HG02870 (cell line): ENCODE measurements at regions not wholly inside any gene's neighbourhood (a gene's known extent, or its start where the extent isn't known, plus 50 kb on each side); places are given as distances from the start of the nearest gene placed in this dataset.
"Not testable (repeated sequence)": the region's sequence is repeated elsewhere in the genome, so short reads cannot be mapped to it uniquely, and the experiment has no call there.

ENCODE experiments used
- ATAC-seq: cut with Tn5 transposase; IDR thresholded peaks from one replicate; pipeline ENCODE4 v1.9.1; 2021; ENCODE audit warnings: mild to moderate bottlenecking, moderate library complexity; ENCODE audit not compliant: unreplicated experiment

DNA sequence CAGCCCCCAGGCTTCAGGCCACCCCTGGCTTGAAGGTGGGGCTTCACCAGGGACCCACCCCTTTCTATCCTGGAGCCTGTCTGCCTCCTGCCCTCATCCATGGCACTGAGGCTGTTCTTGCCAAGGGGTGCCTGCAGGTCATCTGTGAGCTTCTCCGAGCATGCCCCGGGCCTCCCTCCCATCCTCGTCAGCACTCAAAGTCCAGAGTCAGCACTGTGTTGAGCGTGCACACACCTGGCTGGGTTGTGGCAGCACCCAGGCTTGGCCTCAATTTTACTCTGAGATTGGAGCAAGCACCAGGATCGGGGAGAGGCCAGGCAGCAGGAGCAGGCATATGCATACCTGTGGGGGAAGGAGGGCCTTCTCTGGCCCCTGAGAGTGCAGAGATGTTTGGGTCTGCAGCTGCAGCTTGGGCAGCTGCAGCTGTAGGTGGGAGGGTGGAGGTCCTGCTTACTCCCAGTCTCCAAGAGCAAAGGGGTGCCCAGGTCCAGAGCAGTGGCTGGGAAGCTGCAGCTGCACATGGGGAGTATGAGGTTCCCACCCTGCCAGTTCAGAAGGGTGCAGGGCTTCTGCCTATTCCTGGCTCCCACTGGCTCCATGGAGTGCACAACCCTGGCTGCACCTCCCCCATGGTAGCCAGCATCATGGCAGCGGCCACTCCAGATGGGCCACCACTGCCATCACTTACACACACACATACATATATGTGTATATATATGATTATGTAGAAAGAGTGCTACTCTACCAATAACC, 488.7 kb downstream of the JRKL start:
- ATAC-seq: no peak

DNA sequence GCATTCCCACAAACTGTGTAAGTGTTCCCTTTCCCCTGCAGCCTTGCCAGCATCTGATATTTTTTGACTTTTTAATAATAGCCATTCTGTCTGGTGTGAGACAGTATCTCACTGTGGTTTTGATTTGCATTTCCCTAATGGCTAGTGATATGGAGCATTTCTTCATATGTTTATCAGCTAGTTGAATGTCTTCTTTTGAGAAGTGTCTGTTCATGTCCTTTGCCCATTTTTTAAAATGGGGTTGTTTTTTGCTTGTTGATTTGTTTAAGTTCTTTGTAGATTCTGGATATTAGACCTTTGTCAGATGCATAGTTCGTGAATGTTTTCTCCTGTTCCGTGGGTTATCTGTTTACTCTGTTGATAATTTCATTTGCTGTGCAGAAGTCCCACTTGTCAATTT, 492.8 kb downstream of the JRKL start:
- ATAC-seq: not testable (repeated sequence)

DNA sequence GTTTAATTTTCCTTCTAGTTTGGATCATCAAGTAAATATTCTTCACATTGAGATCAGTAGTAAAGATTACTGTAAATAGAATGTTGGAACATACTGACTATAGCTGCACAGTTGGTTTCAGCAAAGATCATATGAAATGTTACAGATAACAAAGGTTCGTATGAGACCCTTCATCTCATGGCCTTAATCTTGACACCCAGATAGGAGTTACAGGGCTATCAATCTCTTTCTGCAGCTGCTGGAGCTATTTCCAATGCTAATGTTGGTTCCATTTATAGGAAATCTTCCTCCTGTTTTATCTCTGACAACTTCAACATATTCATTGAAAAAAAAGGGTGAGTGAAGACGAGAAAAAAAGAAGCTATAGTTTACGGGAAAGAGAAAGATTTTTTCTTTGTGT, 495.6 kb downstream of the JRKL start:
- ATAC-seq: no peak

DNA sequence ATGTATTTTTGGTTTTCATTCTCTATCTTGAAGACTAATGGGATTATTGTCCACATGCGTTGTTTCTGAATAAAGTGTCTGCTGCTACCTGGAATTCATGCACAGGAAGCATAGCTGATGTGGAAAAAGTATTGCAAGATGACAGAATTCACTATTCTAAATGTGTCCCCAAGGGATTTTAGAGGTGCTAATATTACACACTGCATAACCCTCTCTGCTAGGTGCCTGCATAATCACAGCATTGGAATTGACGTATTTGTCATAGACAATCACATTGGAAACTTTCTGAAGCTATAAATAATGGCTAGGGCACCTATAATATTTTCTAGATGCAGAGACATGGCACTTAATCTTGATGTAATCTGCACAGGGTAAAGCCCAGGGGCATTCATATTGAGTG, 496.1 kb downstream of the JRKL start:
- ATAC-seq: no peak

DNA sequence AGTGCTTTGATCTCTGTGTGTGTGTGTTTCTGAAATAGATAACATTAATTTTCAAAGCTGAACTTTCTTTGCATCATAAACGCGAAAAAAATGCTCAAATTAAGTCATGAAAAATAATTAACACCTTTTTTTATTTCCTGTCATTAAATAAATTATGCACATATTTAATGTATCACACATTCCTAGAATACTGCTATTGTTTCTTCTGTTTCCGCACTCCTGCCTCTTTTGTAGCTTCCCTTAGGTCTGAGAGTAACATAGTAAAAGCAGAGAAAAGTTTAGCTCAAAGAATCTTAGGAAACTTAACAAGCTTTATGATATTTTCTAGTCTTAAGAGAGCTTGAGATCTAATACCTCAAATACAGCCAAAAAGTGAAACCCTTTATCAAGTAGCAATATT, 504.2 kb downstream of the JRKL start:
- ATAC-seq: no peak

DNA sequence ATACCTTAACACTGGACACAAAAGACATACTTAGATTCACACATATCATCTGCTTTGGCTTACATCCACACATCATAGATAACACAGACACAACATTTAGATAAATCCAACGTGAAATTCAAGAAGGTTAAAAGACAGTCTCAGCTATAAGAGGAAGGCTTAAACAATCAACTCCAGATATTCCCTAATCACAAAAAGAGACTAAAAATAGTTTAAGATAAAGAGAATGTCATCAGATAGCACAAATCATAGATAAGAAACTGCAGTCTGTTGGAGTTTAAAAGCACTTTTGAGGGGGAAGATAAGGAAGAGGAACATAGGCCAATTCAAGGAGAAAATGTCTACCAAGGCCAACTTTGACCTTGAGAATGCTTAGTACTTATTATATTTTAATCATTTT, 504.8 kb downstream of the JRKL start:
- ATAC-seq: no peak

DNA sequence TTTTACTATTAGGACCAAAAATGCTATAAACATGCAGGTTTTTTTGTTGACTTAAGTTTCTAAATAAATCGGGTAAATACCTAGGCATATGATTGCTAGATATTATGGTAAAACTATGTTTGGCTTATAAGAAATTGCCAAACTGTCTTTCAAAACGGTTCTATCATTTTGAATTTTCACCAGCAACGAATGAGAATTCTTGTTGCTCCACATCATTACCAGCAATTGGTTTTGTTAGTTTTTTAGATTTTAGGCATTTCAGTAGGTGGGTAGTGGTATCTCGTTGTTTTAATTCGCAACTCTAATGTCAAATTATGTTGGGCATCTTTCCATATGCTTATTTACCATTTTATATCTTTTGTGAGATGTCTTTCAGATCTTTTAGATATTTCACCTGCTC, 510.2 kb downstream of the JRKL start:
- no peak for ATAC-seq

DNA sequence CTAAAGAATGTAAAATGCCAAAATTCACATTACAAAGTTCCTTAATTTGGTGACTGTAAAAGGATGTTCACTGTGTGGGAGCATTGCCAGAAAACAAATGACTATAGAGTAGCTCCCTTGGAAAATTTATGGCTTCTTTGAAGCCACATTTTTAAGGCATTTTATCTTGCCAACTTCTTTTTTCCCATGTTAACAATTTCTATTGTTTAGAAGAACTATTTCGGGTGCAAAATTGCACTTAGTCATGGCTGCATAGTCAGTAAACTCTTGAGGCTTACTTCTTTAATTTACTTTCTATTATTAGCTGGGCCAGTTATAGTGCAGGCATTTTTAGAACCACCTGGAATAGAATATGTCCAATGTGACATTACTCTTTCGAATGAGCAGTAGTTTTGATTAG, 515.3 kb downstream of the JRKL start:
- no peak for ATAC-seq

DNA sequence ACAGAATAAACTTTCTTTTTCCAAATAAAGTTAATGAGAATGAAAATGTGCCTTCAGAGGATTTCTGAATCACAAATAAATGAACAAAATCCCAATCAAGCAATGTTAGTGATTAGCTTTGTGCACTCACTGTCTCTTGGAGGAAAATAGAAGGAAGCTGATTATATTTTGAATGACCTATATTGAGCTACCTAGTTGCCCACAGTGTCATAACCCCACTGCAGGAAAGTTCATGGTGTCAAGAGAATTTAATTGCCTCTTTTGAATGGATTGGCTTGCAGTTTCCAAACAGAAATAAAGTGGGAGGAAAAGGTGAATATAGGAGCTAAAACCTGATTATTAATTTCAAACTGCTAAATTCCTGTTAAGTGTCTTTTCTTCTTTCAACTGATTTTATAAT, 515.9 kb downstream of the JRKL start:
- no peak for ATAC-seq

DNA sequence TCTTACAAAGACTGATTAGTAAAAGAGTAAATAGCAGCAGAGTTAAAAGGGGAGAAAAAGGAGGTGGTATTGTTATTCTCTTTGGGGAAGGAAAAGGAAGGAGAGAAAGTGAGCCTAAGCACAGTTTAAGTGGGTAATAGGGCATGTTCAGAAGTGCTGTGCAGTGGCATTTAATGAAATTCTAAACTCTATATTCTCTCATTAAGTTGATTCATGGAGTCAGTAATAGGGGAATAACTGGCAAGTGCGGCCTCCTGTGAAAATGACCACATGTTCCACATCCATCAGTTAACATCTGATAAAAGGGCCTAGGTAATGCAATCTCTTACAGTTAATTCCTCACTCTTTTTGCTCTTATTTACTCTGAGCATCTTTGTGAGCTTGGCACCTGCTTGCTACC, 516.7 kb downstream of the JRKL start:
- no peak for ATAC-seq

DNA sequence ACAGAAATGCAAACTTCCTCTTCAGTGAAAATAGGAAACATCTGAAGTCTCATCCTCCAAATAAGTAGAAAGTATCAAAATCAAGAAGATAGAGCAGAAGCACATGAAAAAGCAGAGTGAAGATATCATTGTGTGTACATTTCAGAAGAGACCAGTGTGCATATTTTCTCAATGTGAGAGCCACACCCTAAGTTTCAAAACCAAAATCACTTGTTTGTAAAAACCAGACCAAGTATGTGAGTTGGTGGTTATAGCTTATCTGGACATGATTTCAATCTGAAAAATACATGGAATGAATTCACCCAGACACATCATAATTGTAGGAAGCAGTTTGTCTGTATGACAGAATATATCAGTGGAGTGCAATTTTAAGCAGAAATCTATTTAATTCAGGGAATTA, 536.0 kb downstream of the JRKL start:
- no peak for ATAC-seq

DNA sequence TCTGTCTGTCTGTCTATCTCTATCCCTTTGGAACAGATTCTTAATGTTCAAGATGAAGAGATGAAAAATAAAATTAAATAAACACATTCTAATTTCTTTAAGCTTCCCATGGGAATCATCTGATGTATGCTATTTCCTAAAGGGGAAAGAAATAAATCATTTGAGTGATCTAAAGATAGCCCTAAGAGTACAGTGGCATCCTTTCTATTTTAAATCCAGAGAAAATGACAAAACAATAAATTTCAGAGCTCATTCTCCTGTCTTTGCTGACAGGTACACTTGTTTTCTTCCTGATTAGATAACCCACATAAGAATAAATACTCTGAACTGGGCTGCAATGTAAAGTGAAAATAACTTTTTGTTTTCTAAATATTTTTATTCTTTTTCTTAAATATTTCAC, 550.4 kb downstream of the JRKL start:
- no peak for ATAC-seq

DNA sequence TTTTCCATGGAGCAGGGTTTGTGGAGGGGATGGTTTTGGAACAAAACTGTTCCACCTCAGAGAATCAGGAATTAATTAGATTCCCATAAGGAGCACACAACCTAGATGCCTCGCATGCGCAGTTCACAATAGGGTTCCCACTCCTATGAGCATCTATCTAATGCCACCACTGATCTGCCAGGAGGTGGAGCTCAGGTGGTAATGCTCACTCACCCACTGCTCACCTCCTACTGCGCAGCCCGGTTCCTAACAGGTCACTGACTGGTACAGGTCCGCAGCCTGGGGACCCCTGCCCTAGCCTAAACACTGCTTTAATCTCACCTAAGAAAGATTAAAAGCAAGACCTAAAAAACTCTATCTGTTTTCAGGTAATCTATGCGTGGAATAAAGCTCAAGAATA, 553.0 kb downstream of the JRKL start:
- ATAC-seq: no peak

DNA sequence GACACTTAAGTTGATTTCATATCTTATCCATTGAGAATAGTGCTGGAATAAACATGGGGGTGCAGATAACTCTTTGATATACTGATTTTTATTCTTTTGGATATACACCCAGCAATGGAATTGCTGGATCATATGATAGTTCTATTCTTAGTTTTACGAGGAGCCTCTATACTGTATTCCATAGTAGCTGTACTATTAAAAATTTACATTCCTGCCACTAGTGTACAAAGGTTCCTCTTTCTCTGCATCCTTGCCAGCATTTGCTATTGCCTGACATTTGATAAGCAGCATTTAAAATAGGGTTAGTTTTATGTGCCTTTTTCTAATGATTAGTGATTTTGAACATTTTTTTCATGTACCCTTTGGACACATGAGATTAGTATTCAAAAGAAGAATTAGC, 554.2 kb downstream of the JRKL start:
- no peak for ATAC-seq

DNA sequence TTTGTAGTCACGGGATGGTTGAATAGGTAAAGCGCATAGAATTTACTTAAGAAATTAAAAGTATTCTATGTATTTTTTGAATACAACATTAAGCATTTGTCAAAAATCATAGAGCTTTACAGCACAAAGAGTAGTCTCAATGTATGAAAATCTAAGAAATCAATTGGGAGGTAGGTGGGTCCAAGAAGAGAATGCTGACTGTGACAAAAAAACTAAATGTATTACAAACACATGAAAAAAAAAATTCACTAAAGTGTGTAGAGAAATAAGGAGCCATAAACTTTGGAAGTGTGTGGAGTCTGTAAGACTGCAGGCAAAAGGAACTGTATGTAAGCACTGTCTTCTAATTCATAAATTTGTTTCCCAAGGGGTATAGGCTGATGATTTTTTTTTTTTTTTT, 558.3 kb downstream of the JRKL start:
- ATAC-seq: no peak

DNA sequence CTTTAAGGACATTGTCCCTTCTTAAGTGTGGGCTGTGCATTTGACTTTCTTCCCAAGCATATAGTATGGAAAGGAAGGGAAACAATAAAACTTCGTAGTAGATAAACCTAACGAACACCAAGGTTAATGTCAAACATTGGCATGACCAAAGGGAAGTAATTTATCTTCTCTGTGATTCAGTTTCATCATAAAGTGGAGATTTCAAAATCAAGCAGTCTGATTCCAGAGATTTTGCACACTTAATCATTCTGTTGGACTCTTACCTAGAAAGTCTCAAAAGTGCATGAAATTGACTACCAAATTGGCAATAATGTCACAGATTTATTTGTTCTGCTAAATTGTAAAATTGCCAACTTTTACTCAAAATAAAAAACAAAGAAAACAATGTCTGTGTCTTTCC, 559.7 kb downstream of the JRKL start:
- no peak for ATAC-seq

DNA sequence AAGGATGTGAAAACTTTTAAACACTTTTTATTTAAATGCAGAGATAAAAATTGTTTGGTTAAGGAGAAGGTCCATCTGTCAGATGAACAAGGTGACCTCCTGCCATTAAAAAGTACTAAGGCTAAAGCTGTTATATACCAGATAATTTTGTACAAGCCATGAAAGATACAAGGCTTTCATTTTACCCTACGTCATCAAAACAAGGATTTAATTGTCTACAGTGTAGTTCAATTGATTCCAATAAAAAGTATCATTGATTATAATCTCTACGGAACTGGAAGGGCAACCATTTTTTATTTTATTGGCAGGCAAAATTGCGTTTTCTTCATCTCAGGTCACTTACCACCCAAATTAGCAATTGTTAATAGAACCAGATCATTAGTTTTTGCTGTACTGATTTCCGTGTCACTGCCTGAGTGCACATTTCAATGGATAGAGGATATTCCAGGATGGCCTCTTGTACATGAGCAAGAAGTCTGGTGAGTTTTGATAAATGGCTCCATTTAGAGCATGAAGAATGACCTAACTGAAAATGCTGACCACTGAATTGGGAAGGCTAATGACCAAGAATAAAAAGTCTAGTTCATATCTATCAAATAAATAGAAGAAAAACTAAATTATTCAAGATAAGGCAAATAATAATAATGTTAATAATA, 564.9 kb downstream of the JRKL start:
- ATAC-seq: no peak

DNA sequence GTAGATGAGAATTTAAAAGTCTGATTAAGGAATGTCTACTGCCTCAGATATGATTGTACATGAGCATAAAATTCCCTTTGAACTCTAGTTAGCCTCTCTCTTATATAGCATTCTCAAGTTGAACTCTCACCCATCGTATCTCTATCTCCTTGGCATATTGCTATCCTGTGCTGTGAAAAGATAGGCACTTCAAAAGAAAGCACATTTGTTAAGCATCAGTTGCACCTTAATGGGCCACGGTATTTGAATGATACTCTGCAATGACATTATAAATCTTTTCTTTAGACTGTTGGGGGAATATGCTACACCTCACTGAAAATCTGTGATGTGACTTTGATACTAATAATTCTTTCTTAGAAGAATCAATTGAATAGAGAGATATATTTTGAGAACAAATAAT, 570.7 kb downstream of the JRKL start:
- no peak for ATAC-seq

DNA sequence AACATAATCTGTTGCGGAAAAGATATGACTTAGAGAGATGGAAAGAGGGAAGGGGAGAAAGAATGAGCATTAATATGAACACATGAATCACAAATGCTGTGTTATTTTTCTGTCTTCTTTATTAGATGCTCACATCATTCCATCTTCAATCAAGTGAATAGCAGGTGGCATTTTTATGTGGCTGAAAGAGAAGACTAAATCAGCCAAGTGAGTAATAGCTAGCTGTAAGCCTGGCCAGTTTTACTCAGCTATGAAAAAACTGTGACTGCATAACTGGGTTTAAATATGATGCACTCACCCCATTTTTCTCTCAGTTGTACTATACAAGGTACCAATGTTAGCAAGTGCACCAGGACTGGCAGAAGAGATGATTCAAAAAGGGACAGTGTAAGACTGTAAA, 571.1 kb downstream of the JRKL start:
- ATAC-seq: no peak

DNA sequence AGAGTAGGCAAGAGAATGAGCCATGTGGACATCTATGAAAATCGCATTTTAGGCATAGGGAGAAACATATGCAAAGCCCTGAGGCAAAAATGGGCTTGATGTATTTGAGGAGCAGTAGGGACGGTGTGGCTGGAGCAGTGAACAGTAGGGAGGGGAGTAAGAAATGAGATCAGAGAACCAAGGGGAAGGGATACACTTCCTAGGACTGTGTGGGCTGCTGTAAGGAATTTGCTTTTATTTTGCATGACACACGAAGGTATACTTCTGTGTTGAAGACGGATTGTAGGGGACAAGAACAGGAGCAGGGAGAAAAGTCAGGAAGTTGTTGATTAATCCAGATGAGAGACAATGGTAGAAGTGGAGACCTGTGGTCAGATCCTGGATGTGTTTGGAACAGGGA, 572.1 kb downstream of the JRKL start:
- no peak for ATAC-seq

DNA sequence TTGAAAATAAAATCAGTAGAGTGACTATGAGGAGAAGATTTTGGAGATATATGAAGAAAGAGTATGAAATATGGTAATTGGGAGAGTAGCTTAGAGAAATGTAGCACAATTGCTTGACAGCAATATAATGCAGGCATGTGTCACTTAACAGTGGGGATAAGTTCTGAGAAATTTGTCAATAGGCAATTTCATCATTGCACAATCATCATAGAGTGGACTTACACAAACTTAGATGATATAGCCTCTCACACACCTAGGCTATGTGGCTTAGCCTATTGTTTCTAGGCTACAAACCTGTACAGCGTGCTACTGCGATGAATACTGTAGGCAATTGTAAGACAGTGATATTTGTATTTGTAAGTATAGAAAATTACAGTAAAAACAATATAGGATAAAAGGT, 573.6 kb downstream of the JRKL start:
- no peak for ATAC-seq

DNA sequence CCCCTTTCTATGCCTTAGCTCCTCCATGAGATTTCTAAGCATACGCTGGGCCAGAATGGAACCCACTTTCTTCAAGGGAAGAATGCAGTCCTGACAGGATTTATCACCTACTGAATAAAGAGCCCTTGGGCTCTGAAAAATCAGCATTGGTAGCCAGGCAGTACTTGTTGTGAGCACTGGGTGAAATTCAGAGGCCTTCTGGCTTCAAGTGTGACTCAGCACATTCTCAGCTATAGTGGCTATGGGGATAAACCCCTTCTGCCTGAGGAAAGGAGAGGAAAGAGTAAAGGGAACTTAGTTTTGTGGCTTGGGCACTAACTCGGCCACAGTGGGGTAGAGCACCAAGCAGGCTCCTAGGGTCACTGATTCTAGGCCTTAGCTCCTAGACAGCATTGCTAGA, 574.8 kb downstream of the JRKL start:
- ATAC-seq: no peak

DNA sequence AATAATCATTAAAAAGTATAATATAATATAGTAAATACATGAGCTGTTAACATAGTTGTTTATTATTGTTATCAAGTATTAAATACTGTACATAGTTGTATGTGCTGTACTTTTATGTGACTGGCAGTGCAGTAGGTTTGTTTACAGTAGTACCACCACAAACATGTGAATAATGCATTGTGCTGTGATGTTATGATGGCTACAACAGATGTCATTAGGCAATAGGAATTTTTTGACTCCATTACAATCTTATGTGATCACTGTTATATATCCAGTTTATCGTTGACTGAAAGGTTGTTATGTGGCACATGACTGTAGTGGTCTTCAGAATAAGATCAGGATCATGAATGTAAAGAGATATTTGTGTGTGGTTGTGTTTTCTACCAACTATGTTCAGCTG, 577.8 kb downstream of the JRKL start:
- ATAC-seq: no peak
